GM19452 (cell line): ENCODE measurements at regions not wholly inside any gene's neighbourhood (a gene's known extent, or its start where the extent isn't known, plus 50 kb on each side); places are given as distances from the start of the nearest gene placed in this dataset.

Experiments
- ATAC-seq: cut with Tn5 transposase; IDR thresholded peaks from one replicate; pipeline ENCODE4 v1.9.1; 2021; ENCODE audit not compliant: unreplicated experiment

DNA sequence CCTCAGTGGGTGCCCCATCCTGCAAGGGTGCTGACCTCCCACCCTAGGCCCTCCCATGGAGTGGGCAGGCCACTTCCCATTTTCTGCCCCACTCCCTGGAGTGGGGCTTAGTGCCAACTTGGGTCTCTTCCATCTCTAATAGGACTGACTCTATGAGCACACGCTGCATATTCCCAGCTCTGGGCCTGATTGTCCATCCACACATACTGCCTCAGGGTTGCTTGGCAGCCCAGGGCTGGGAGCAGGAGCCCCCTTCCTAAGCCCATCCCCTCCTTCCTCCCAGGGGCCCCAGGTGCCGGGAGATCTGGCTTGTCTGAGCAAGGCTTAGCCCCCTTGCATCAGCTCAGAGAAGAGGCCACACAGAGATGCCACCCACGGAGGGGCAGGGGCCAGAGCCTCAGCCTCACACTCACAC lies 55.1 kb downstream of the PJA1 start:
- no peak for ATAC-seq

- ATAC-seq, result no peak
These were observed 55.5 kb downstream of the PJA1 start for GRCh38 chrX:69109706-69110105.

GRCh38 chrX:69109036-69109663 lies 56.1 kb downstream of the PJA1 start:
- no peak for ATAC-seq

- no peak for ATAC-seq
These were observed 57.4 kb downstream of the PJA1 start for GRCh38 chrX:69107747-69108401.

- ATAC-seq, result no peak
These were observed 58.0 kb downstream of the PJA1 start for GRCh38 chrX:69107231-69107739.

DNA sequence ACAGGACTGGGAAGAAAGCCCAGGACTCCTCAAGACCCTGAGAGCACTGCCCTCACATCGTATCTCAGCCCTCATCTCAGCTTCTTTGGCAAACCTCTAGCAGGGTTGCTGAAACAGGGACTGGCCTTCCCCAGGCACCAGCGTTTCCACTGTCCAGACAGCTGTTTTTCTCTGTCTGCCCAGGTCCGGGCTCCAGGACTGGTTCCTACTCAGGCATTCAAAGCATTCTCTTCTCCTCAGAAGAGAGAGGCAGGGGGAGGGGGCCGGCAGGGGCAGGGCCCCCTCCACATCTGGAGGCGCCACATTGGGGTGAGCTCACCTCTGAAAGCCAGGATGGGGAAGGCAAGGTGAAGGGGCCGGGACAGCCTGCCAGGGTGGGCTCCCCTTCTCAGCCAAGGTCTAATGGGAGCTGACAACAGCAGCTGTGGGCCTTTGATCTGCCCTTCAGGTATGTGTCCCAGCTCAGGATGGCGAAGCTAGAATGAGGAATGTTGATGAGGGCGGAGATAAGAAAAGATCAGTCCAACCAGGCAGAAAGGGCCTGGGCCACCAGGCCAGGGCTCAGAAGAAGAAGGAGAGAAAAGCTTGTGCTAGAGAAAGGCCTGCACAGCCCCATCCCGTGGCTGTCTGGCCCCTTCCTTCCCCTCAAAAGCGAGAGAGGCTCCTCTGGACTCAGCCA lies 60.4 kb downstream of the PJA1 start:
- ATAC-seq, result no peak

- ATAC-seq, result no peak
These were observed 61.7 kb downstream of the PJA1 start for GRCh38 chrX:69103539-69103938.

DNA sequence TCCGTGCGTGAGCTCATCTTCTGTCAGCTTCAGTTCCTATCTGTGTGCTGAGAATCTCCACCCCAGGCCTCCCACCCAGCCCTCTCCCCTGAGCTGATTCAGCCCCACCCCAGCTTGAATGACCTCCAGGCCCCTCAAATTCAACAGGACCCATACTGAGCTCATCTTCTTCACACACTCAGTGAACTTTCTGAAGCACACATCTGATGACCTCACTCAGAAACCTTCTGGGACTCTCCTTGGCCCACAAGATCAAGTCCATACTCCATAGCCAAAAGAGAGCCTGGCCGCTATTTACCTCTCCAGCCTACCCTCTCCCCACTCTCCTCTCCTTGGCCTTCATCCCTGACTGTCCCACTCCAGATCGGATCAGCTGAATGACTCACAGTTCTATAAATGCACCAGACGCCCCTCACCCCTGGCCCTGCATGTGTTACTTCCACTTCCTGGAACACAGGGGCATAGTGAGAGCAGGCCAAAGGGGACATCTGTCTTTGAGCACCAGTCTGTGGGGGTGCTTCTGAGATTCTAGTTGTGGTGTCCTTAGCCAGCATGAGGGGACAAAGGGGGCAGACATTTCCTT lies 62.5 kb downstream of the PJA1 start:
- no peak for ATAC-seq

- ATAC-seq, result no peak
These were observed 63.5 kb downstream of the PJA1 start for GRCh38 chrX:69101683-69102251.

- ATAC-seq, result no peak
These were observed 64.8 kb downstream of the PJA1 start for GRCh38 chrX:69100478-69100877.

DNA sequence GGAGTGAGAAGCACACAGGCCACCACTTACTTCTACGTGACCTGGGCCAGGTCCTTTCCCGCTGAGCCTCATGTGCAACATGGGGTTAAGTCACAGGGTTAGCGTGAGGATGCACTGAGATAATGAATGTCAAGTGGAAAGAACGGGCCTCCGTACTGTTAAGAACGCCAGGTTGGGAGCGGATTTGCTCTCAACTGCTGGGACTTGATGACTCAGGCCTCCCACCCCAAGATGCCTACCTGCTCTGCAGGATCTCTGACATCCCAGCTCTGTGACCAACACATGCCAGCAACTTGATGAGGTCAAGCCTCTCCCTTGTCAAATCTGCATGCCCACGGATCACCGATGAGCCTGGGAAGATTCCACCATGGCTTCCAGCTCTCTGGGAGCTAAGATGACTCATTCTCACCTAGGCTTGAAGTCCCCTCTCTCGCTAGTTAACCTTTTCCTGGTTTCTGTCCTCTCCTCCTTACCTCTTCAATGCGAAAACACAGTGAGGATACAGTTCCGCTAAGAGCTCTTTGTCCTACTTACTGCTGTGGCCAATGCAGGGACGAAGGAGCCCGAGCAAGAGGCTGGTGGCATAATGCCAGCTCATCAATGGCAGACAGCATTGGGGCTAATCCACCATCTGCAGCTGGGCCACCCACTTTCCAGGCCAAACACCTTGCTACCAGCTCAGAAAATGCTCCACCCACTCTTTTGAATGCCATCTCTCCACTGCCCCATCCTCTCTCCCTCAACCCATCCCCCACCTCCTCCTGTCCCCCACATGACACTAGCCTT lies 67.6 kb downstream of the PJA1 start:
- no peak for ATAC-seq

GRCh38 chrX:69096963-69097362 lies 68.3 kb downstream of the PJA1 start:
- no peak for ATAC-seq

- no peak for ATAC-seq
These were observed 70.1 kb downstream of the PJA1 start for GRCh38 chrX:69094977-69095669.

- ATAC-seq, result no peak
These were observed 71.0 kb downstream of the PJA1 start for GRCh38 chrX:69093960-69094871.

- no peak for ATAC-seq
These were observed 75.2 kb downstream of the PJA1 start for GRCh38 chrX:69090022-69090421.

DNA sequence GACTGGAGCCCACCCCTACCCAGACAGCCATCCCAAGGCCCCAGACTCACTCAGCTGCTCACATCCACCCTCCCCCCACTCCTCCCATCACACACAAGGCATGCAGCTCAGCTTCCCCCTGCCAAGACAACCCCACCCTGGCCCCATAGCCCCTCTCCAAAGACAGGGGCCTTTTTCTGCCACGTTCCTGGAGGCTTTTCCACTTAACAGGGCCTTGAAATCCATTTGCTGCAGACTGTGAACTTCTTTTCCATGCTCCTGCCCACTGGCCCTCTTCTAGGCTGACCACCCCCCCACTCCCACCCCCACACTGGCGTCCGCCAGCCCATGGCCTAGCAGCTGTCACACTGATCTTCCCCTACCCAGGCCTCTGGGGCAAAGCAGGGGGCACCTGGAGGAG lies 76.0 kb downstream of the PJA1 start:
- ATAC-seq, result no peak

DNA sequence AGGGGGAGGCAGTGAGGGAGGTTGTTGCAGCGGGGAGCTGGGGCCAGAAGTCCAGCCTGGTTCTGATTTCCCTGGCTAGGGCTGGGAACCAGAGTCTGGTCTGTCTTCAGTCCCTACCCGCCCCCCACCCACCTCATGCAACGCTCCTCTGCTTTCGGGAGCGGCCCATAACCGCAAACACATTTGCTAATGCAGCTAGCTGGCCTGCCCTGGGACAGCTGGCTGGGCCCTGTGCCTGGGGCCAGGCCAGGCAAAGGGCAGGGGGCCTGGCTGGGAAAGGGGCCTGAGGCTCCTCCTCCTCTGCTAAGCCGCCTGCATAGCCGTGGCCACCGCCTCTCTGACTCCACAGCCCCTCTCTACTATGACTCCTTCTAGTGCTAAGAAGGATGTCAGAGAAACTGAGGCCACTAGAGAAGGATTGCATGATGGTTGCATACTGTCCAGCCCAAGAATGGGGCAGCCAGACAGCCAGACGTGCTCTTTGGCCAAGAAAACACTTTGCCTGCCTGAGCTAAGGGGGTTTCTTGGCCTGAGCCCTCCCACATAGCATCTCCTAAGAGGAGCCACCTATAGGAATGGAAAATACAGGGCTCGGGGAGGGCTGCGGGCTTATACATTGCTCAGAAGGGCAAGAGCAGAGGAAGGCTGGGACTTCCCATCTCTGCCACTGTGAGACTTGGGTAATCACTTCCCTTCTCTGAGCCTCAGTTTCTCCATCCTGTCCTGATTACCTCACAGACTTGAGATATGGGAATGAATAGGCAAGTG lies 76.9 kb downstream of the PJA1 start:
- ATAC-seq, result no peak

- no peak for ATAC-seq
These were observed 79.4 kb downstream of the PJA1 start for GRCh38 chrX:69085826-69086225.
